H1 (cell line): ENCODE measurements at regions not wholly inside any gene's neighbourhood (a gene's known extent, or its start where the extent isn't known, plus 50 kb on each side); places are given as distances from the start of the nearest gene placed in this dataset.

Experiments
- CTCF ChIA-PET: fragments of 300-600 bp; sonication (Branson Sonifier 250); formaldehyde crosslinking; loops from one replicate; lab custom pipeline; 2021; ENCODE audit not compliant: partially characterized antibody; lab: Charles Lee
- POLR2A ChIA-PET: fragments of 300-600 bp; sonication (Branson Sonifier 250); formaldehyde crosslinking; loops from one replicate; lab custom pipeline; 2021; ENCODE audit warnings: inconsistent platforms; ENCODE audit not compliant: partially characterized antibody; lab: Charles Lee
- DNase-seq, 2 experiments: peaks; one replicate each; pipeline versions ENCODE4 v3.0.0 to v3.0.0-alpha.2; 2010 to 2022; ENCODE audit warnings: low spot score in 2 of 2, low read depth in 1 of 2, mixed read lengths in 1 of 2
- FAIRE-seq: peaks from 2 replicates; lab custom pipeline; 2011; peaks lifted over from hg19 to GRCh38; lab: Jason Lieb, UNC
- H2AFZ ChIP-seq: 2 replicates; pipeline ENCODE4 v1.8.1; 2012; ENCODE audit warnings: low read length, inconsistent platforms
- H2AK5ac ChIP-seq: 2 replicates; pipeline ENCODE4 v1.6.1; 2013; ENCODE audit warnings: low read depth, low read length
- H2BK120ac ChIP-seq: replicated peaks from 2 replicates; pipeline ENCODE3; 2013; ENCODE audit warnings: low read depth, low read length, inconsistent platforms
- H2BK12ac ChIP-seq: 2 replicates; pipeline ENCODE4 v1.6.1; 2013; ENCODE audit warnings: low read depth, low read length
- H2BK15ac ChIP-seq: 2 replicates; pipeline ENCODE4 v1.6.1; 2013; ENCODE audit warnings: low read length
- H2BK20ac ChIP-seq: 2 replicates; pipeline ENCODE4 v1.6.1; 2013; ENCODE audit warnings: low read length
- H2BK5ac ChIP-seq: 2 replicates; pipeline ENCODE4 v1.6.1; 2013; ENCODE audit warnings: low read depth, low read length
- H3K14ac ChIP-seq: 2 replicates; pipeline ENCODE4 v1.6.1; 2013; ENCODE audit warnings: inconsistent platforms; ENCODE audit not compliant: insufficient read length
- H3K18ac ChIP-seq: 2 replicates; pipeline ENCODE4 v1.6.1; 2013; ENCODE audit warnings: low read length; ENCODE audit errors: extremely low read depth
- H3K23ac ChIP-seq: 2 replicates; pipeline ENCODE4 v1.6.1; 2013; ENCODE audit warnings: inconsistent platforms; ENCODE audit not compliant: insufficient read length
- H3K23me2 ChIP-seq: 2 replicates; pipeline ENCODE4 v1.6.1; 2013; ENCODE audit warnings: low read depth, low read length
- H3K27ac ChIP-seq: 2 replicates; pipeline ENCODE4 v1.6.1; 2011; ENCODE audit warnings: low read depth, low read length, inconsistent platforms
- H3K27me3 ChIP-seq, 4 experiments: replicated peaks in 1 of 4; 1 replicate in 1 of 4; 2 replicates in 3 of 4; pipeline versions ENCODE4 v1.6.1 to v1.8.1; 2011 to 2013; ENCODE audit warnings: low read length in 3 of 4, mild to moderate bottlenecking in 3 of 4, inconsistent platforms in 2 of 4, mixed read lengths in 2 of 4, moderate library complexity in 1 of 4; ENCODE audit not compliant: control insufficient read depth in 3 of 4, insufficient read depth in 3 of 4; ENCODE audit errors: extremely low read depth in 1 of 4
- H3K36me3 ChIP-seq, 4 experiments: 2 replicates each; pipeline versions ENCODE4 v1.6.1 to v1.8.1; 2011 to 2013; ENCODE audit warnings: mild to moderate bottlenecking in 4 of 4, low read length in 3 of 4, moderate library complexity in 2 of 4, control low read depth in 1 of 4, inconsistent platforms in 1 of 4; ENCODE audit not compliant: insufficient read depth in 4 of 4, control insufficient read depth in 2 of 4
- H3K4ac ChIP-seq: replicated peaks from 2 replicates; pipeline ENCODE3; 2013; ENCODE audit warnings: low read length, low read depth, mixed read lengths, inconsistent platforms; ENCODE audit not compliant: insufficient read length
- H3K4me1 ChIP-seq, 4 experiments: replicated peaks in 1 of 4; 1 replicate in 1 of 4; 2 replicates in 3 of 4; pipeline versions ENCODE4 v1.6.1 to v1.8.1; 2011 to 2013; ENCODE audit warnings: low read length in 3 of 4, inconsistent platforms in 2 of 4, mixed read lengths in 1 of 4; ENCODE audit not compliant: insufficient read depth in 4 of 4, control insufficient read depth in 3 of 4
- H3K4me2 ChIP-seq, 2 experiments: 2 replicates each; pipeline versions ENCODE4 v1.6.1 to v1.8.1; 2011 to 2013; ENCODE audit warnings: low read depth in 2 of 2, low read length in 2 of 2, control low read depth in 1 of 2, inconsistent platforms in 1 of 2, mild to moderate bottlenecking in 1 of 2; ENCODE audit not compliant: insufficient read depth in 1 of 2
- H3K4me3 ChIP-seq, 4 experiments: fragments of 200-600, 300-600 bp in 1 of 4; sonication (generic), shearing (Covaris generic), sonication (Bioruptor Twin) in 1 of 4; 2 replicates each; pipeline versions ENCODE4 v1.5.1 to v1.8.1; 2011 to 2016; ENCODE audit warnings: low read length in 4 of 4, low read depth in 3 of 4, control low read depth in 2 of 4, inconsistent platforms in 2 of 4, mild to moderate bottlenecking in 2 of 4, mixed read lengths in 1 of 4, moderate library complexity in 1 of 4; ENCODE audit not compliant: insufficient read depth in 2 of 4; ENCODE audit errors: extremely low read depth in 1 of 4
- H3K56ac ChIP-seq: replicated peaks from 2 replicates; pipeline ENCODE3; 2013; ENCODE audit warnings: low read depth, mild to moderate bottlenecking, mixed read lengths, low read length, inconsistent platforms; ENCODE audit not compliant: insufficient read length
- H3K79me1 ChIP-seq: 2 replicates; pipeline ENCODE4 v1.6.1; 2013; ENCODE audit warnings: low read depth, low read length, control low read depth
- H3K79me2 ChIP-seq, 2 experiments: 2 replicates each; pipeline versions ENCODE4 v1.6.1 to v1.8.1; 2012 to 2013; ENCODE audit warnings: low read length in 2 of 2, mild to moderate bottlenecking in 2 of 2, inconsistent platforms in 1 of 2; ENCODE audit not compliant: insufficient read depth in 2 of 2, control insufficient read depth in 1 of 2
- H3K9ac ChIP-seq, 4 experiments: replicated peaks in 1 of 4; 1 replicate in 1 of 4; 2 replicates in 3 of 4; pipeline versions ENCODE4 v1.6.1 to v1.8.1; 2011 to 2013; ENCODE audit warnings: low read depth in 3 of 4, low read length in 3 of 4, control low read depth in 2 of 4, mild to moderate bottlenecking in 2 of 4, moderate library complexity in 2 of 4, inconsistent platforms in 1 of 4; ENCODE audit errors: extremely low read depth in 1 of 4
- H3K9me3 ChIP-seq, 2 experiments: 2 replicates each; pipeline versions ENCODE4 v1.6.1 to v1.8.1; 2012 to 2013; ENCODE audit warnings: mild to moderate bottlenecking in 2 of 2, moderate library complexity in 2 of 2, control low read depth in 1 of 2, inconsistent platforms in 1 of 2, low read depth in 1 of 2, low read length in 1 of 2, mixed read lengths in 1 of 2; ENCODE audit not compliant: insufficient read depth in 2 of 2
- H4K20me1 ChIP-seq, 2 experiments: replicated peaks in 1 of 2; 2 replicates each; pipeline versions ENCODE3 to v1.8.1; 2011 to 2013; ENCODE audit warnings: inconsistent platforms in 2 of 2, low read length in 2 of 2, mild to moderate bottlenecking in 1 of 2; ENCODE audit not compliant: insufficient read depth in 2 of 2, control insufficient read depth in 1 of 2
- H4K5ac ChIP-seq: 2 replicates; pipeline ENCODE4 v1.6.1; 2013; ENCODE audit warnings: low read length, low read depth, mixed read lengths, inconsistent platforms; ENCODE audit not compliant: insufficient read length
- H4K8ac ChIP-seq: 2 replicates; pipeline ENCODE4 v1.8.0; 2013; ENCODE audit warnings: mild to moderate bottlenecking, moderate library complexity, low read length, inconsistent platforms; ENCODE audit not compliant: insufficient read depth; ENCODE audit errors: extremely low read depth
- H4K91ac ChIP-seq: replicated peaks from 2 replicates; pipeline ENCODE3; 2013; ENCODE audit warnings: low read length, mixed read lengths, inconsistent platforms; ENCODE audit not compliant: insufficient read length
- ATF3 ChIP-seq: IDR thresholded peaks from 2 replicates; pipeline ENCODE4 v1.6.1; 2011; ENCODE audit warnings: low read depth, mild to moderate bottlenecking, low read length; ENCODE audit not compliant: insufficient read depth
- CTCF ChIP-seq, 3 experiments: IDR thresholded peaks; 1 replicate in 2 of 3; 2 replicates in 1 of 3; pipeline versions ENCODE4 v1.5.1 to v1.6.1; 2011; ENCODE audit warnings: low read length in 3 of 3, mild to moderate bottlenecking in 3 of 3, inconsistent platforms in 2 of 3, low read depth in 1 of 3, moderate library complexity in 1 of 3; ENCODE audit not compliant: insufficient read depth in 1 of 3; ENCODE audit errors: control extremely low read depth in 1 of 3
- JUN ChIP-seq: IDR thresholded peaks from 2 replicates; pipeline ENCODE4 v1.6.1; 2011; ENCODE audit warnings: low read depth, mild to moderate bottlenecking, improper control_type of control experiment, low read length
- MAX ChIP-seq: IDR thresholded peaks from 2 replicates; pipeline ENCODE4 v1.6.1; 2012; ENCODE audit warnings: inconsistent platforms
- RAD21 ChIP-seq, 2 experiments: IDR thresholded peaks in 1 of 2; conservative IDR thresholded peaks in 1 of 2; 2 replicates each; pipeline ENCODE4 v1.6.1; 2011; ENCODE audit warnings: low read depth in 2 of 2, low read length in 2 of 2, improper control_type of control experiment in 1 of 2, inconsistent platforms in 1 of 2, mild to moderate bottlenecking in 1 of 2, moderate library complexity in 1 of 2
- SP1 ChIP-seq: IDR thresholded peaks from 2 replicates; pipeline ENCODE4 v1.6.1; 2011; ENCODE audit warnings: low read depth, low read length
- ZNF274 ChIP-seq: IDR thresholded peaks from 2 replicates; pipeline ENCODE4 v1.7.0; 2012; ENCODE audit warnings: low read length, borderline replicate concordance; ENCODE audit errors: extremely low read depth
- WGBS, 2 experiments: shearing (Covaris generic) in 1 of 2; methylation state at CpG; one replicate each; pipeline versions ENCODE4 v1.1.6 to v1.1.7; 2013 to 2015; ENCODE audit warnings: low lambda C conversion rate in 2 of 2, mixed read lengths in 2 of 2, inconsistent platforms in 1 of 2, low coverage in 1 of 2, missing lambda C conversion rate in 1 of 2; ENCODE audit not compliant: insufficient replicate concordance in 2 of 2, insufficient coverage in 1 of 2, insufficient read length in 1 of 2; ENCODE audit errors: extremely low coverage in 1 of 2, missing lambda C conversion rate in 1 of 2; 5-methylcytosine and 5-hydroxymethylcytosine counted together

GRCh38 chr4:127400731-127401346 lies 231.9 kb upstream of the INTU start:
- H3K9me3 ChIP-seq: 0 out of 4 replicates have a peak, but pooled peaks cover 0 to 2% of the 10 kb centered on the region in 2 experiments
- no peak overlapping the region for H3K4me3 ChIP-seq
- no peaks in the 10 kb centered on the region for H3K4me1 ChIP-seq
- DNase-seq (peak; percentile 19 to 68), FAIRE-seq (peak; percentile 90)
- H2AFZ ChIP-seq: no peak overlapping the region
- no peak overlapping the region for H4K91ac ChIP-seq
- H2BK120ac ChIP-seq: no peak overlapping the region
- H3K27me3 ChIP-seq: no peaks in the 10 kb centered on the region
- H2BK5ac ChIP-seq: no peak overlapping the region
- H3K79me1 ChIP-seq: no peaks in the 10 kb centered on the region
- H3K56ac ChIP-seq: no peak overlapping the region
- no peak overlapping the region for H3K4ac ChIP-seq
- no peak overlapping the region for H4K5ac ChIP-seq
- H2BK15ac ChIP-seq: no peak overlapping the region
- H2BK20ac ChIP-seq: no peak overlapping the region
- H3K36me3 ChIP-seq: no peaks in the 10 kb centered on the region
- no peak overlapping the region for H3K23ac ChIP-seq
- no peak overlapping the region for H3K27ac ChIP-seq
- no peak overlapping the region for H3K4me2 ChIP-seq
- H3K23me2 ChIP-seq: no peaks in the 10 kb centered on the region; the same call in 1 of the 2 replicates
- no peak overlapping the region for H3K18ac ChIP-seq
- ChIA-PET CTCF (interaction anchor here (0.6 to 5.5 kb wide), 36 partner anchors 8 to 1294 kb away, joined by 3 to 33 read pairs (median 3); no protein-coding TSS in a partner anchor), POLR2A (no interaction called here)
- no peaks in the 10 kb centered on the region for H3K79me2 ChIP-seq
- H2BK12ac ChIP-seq: no peak overlapping the region
- TF ChIP-seq MAX: 0 out of 2 replicates have a peak, but pooled peaks have one; percentile 31
- no peak for TF ChIP-seq ATF3
- TF ChIP-seq RAD21 (IDR thresholded peaks at IDR 0.05 in 1 of 2, conservative IDR thresholded peaks at IDR 0.05 in 1 of 2; ENCODE audit: low read depth in 2 of 2, low read length in 2 of 2): peak; percentile 96
- TF ChIP-seq JUN: no peak
- TF ChIP-seq CTCF (IDR thresholded peaks at IDR 0.05; ENCODE audit: control extremely low read depth in 1 of 3, insufficient read depth in 1 of 3, low read depth in 1 of 3, low read length in 3 of 3): peak in 2 of 3 experiments; percentile 78 to 82; a peak in 3 of 4 replicates
- no peak for TF ChIP-seq ZNF274
- TF ChIP-seq SP1: no peak
- H3K14ac ChIP-seq: no peak overlapping the region
- no peaks in the 10 kb centered on the region for H4K20me1 ChIP-seq
- H2AK5ac ChIP-seq: no peak overlapping the region
- H3K9ac ChIP-seq: no peak overlapping the region
- 6% methylated on average over 1 of the region's 1 CpG; no CpG with 5 or more reads in 1 of the 2 experiments for WGBS, 2 experiments
- no peak overlapping the region for H4K8ac ChIP-seq
